ENCODE measurements at regions not wholly inside any gene's neighbourhood (a gene's known extent, or its start where the extent isn't known, plus 50 kb on each side); places are given as distances from the start of the nearest gene placed in this dataset.

GRCh38 chr4:156636381-156636780, 335.2 kb downstream of the PDGFC start:
- no peaks in the 10 kb centered on the region for H3K36me3 Mint-ChIP-seq (ENCODE audit: low read depth)
- H3K4me1 Mint-ChIP-seq: no peaks in the 10 kb centered on the region
- no peak overlapping the region for H3K4me3 Mint-ChIP-seq
- peaks cover 14% of the 10 kb centered on the region for H3K9me3 Mint-ChIP-seq
- POLR2A ChIA-PET: no interaction called here
- CTCF ChIA-PET: no interaction called here
- DNase-seq: no peak
- H3K27ac Mint-ChIP-seq: no peak overlapping the region
- H3K27me3 Mint-ChIP-seq: no peaks in the 10 kb centered on the region

GRCh38 chr4:156635051-156635450, 336.5 kb downstream of the PDGFC start:
- POLR2A ChIA-PET: no interaction called here
- Mint-ChIP-seq H3K36me3 (ENCODE audit: low read depth) (no peaks in the 10 kb centered on the region), H3K27ac (no peak overlapping the region), H3K9me3 (peaks cover 14% of the 10 kb centered on the region), H3K4me1 (no peaks in the 10 kb centered on the region), H3K27me3 (no peaks in the 10 kb centered on the region), H3K4me3 (no peak overlapping the region)
- CTCF ChIA-PET: no interaction called here
- no peak for DNase-seq

DNA sequence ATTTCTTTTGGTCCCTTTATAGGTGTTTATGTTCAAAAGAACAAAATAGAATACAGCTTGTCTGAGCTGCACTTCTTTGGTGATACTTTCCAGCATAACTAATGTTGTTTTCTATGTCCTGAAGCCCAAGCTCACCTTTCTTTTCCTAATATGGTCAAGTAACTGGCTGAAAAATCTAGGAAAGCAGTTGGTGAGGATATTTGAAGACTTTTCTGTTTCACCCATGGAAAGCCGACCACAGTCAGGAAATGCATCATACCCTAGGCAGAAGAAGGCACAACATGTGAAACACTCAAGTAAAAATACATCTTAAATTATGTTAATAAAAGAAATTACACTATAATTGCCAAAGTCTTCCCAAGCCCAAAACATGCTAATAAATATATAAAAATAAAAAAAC, 337.0 kb downstream of the PDGFC start:
- ChIA-PET POLR2A (no interaction called here), CTCF (no interaction called here)
- Mint-ChIP-seq H3K4me1 (no peaks in the 10 kb centered on the region), H3K36me3 (ENCODE audit: low read depth) (no peaks in the 10 kb centered on the region), H3K9me3 (peaks cover 14% of the 10 kb centered on the region), H3K27me3 (no peaks in the 10 kb centered on the region), H3K27ac (no peak overlapping the region), H3K4me3 (no peak overlapping the region)
- no peak for DNase-seq

DNA sequence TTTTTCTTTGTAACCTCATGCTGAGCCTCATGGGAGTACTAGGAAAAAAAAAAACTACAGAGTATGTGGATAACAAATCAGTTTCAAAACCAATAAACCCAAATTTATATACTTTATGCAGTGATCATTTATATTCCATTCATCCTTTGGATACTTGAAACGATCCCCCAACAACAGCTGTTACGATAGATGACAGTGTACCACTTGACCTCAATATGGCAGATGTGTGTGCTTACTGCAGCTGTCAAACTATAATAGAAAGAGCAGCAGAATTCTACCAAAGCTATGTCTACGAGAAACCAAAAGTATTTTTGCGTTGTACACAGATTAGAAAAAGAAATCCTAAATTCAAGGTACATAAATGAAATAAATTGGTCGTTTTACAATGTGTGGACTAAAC, 337.8 kb downstream of the PDGFC start:
- H3K36me3 Mint-ChIP-seq (ENCODE audit: low read depth): no peaks in the 10 kb centered on the region
- no peak for DNase-seq
- H3K4me3 Mint-ChIP-seq: no peak overlapping the region
- H3K27ac Mint-ChIP-seq: no peak overlapping the region
- H3K9me3 Mint-ChIP-seq: peaks cover 11% of the 10 kb centered on the region
- H3K27me3 Mint-ChIP-seq: no peaks in the 10 kb centered on the region
- ChIA-PET POLR2A (no interaction called here), CTCF (no interaction called here)
- no peaks in the 10 kb centered on the region for H3K4me1 Mint-ChIP-seq

- H3K4me1 Mint-ChIP-seq: no peaks in the 10 kb centered on the region
- H3K36me3 Mint-ChIP-seq (ENCODE audit: low read depth): no peaks in the 10 kb centered on the region
- H3K27ac Mint-ChIP-seq: no peak overlapping the region
- H3K27me3 Mint-ChIP-seq: no peaks in the 10 kb centered on the region
- H3K9me3 Mint-ChIP-seq: peaks cover 4% of the 10 kb centered on the region
- no peak overlapping the region for H3K4me3 Mint-ChIP-seq
- DNase-seq: no peak
- POLR2A ChIA-PET: no interaction called here
- CTCF ChIA-PET: no interaction called here
Measured at GRCh38 chr4:156628858-156629257, 342.7 kb downstream of the PDGFC start.

- ChIA-PET CTCF (no interaction called here), POLR2A (no interaction called here)
- Mint-ChIP-seq H3K27me3 (no peaks in the 10 kb centered on the region), H3K9me3 (peaks cover 6% of the 10 kb centered on the region), H3K4me3 (no peak overlapping the region), H3K4me1 (no peaks in the 10 kb centered on the region), H3K27ac (no peak overlapping the region), H3K36me3 (ENCODE audit: low read depth) (no peaks in the 10 kb centered on the region)
- DNase-seq: no peak
Measured at GRCh38 chr4:156623376-156623775, 348.2 kb downstream of the PDGFC start.

GRCh38 chr4:156620786-156621185, 350.8 kb downstream of the PDGFC start:
- Mint-ChIP-seq H3K9me3 (peaks cover 2% of the 10 kb centered on the region), H3K36me3 (ENCODE audit: low read depth) (no peaks in the 10 kb centered on the region), H3K4me3 (no peak overlapping the region), H3K27ac (no peak overlapping the region), H3K4me1 (no peaks in the 10 kb centered on the region), H3K27me3 (no peaks in the 10 kb centered on the region)
- POLR2A ChIA-PET: no interaction called here
- DNase-seq: no peak
- CTCF ChIA-PET: no interaction called here

DNA sequence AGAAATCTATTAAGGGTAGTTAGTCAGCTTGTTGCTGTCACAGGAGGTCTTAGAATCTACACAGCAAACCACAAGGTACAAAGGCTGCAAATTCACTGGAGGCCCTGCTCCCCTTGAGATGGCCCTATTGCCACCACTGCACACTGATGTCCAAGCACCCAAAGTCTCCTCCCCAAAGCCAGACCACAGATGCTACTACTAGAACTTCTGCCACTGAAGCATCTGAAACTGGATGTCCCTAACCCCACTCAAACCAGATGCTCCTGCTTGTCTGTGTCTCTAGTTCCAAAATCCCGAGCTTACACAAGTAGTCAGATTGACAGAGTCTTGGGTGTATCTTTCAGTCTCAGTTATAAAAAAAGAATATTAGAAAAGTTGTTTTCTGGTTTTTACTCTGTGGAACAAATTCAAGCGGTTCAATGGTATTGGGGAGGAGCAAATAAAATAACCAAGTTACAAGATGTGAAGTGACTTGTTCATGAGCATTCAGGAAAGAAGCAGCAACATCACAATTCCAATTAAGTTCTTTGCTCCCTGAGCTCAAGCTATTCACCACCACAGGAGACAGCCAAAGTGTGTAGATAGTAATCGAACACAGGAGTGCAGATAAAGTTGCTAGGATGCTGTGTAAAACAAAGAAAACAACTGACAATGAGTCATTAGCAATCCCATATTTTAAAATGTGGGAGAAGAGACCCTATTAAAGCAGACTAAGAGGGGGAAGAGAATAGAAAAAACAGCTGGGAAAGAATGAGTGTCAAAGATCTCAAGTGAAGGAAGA, 352.3 kb downstream of the PDGFC start:
- Mint-ChIP-seq H3K4me3 (no peak overlapping the region), H3K9me3 (peaks cover 2% of the 10 kb centered on the region), H3K4me1 (no peaks in the 10 kb centered on the region), H3K27ac (no peak overlapping the region), H3K27me3 (no peaks in the 10 kb centered on the region), H3K36me3 (ENCODE audit: low read depth) (no peaks in the 10 kb centered on the region)
- CTCF ChIA-PET: no interaction called here
- POLR2A ChIA-PET: no interaction called here
- DNase-seq: no peak

DNA sequence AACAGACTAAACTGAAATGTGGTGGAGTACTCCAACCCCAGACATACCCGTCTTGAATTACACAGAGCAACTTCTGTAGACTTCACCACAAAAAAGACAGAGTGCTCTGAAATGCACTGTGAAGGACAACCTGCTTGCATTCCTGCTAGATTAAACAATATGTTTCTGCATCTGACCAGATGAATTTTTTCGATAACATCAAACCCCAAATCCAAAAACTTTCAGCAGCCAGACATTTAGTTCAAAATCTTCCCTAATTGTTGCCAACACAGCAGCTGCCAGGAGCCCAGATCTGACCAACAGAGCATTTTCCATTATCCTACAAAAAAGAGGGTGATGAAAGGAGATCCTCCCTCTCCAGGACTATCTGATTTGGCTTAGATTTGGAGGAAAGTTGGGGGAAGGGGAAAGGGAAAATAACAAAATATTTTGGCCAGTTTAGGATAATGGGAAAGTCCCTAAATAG, 356.5 kb downstream of the PDGFC start:
- Mint-ChIP-seq H3K27ac (no peak overlapping the region), H3K4me1 (no peaks in the 10 kb centered on the region), H3K36me3 (ENCODE audit: low read depth) (no peaks in the 10 kb centered on the region), H3K9me3 (no peaks in the 10 kb centered on the region), H3K27me3 (no peaks in the 10 kb centered on the region), H3K4me3 (no peak overlapping the region)
- ChIA-PET POLR2A (no interaction called here), CTCF (no interaction called here)
- DNase-seq: no peak

DNA sequence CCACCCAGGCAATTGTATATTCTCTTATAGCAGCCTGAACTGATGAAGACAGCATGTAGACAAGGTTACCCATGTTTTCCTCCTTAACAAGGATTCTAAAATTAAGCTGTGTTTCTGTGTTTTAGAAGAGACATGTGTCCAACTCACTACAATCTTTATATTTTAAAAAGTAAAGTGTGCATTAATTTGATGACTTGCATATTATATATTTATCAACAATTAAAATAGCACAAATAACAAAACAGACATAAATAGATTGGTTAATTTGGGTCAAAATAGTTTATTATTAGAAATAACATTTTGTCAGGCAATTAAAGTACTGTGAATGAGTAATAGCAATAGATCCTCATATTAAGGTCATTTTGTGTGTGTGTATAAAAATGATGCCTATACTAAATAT, 357.1 kb downstream of the PDGFC start:
- H3K27ac Mint-ChIP-seq: no peak overlapping the region
- no peaks in the 10 kb centered on the region for H3K27me3 Mint-ChIP-seq
- CTCF ChIA-PET: no interaction called here
- POLR2A ChIA-PET: no interaction called here
- H3K36me3 Mint-ChIP-seq (ENCODE audit: low read depth): no peaks in the 10 kb centered on the region
- H3K4me3 Mint-ChIP-seq: no peak overlapping the region
- DNase-seq: no peak
- no peaks in the 10 kb centered on the region for H3K9me3 Mint-ChIP-seq
- H3K4me1 Mint-ChIP-seq: no peaks in the 10 kb centered on the region

DNA sequence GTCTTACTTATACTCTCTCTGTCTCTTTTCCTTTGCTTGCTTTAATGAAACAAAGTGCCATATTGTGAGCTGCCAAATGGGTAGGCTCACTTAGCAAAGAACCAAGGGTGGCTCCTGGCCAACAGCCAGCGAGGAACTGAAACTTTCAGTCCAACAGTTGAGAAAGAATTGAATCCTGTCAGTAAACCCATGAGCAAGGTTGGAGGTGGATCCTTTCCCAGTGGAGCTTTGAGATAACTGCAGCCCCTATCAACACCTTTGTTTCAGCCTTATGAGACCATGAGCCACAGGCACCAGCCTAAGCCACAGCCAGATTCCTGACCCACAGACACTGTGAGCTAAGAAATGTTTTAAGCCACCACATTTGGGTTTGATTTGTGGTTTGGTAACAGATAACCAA, 362.2 kb downstream of the PDGFC start:
- Mint-ChIP-seq H3K27ac (no peak overlapping the region), H3K9me3 (no peaks in the 10 kb centered on the region), H3K36me3 (ENCODE audit: low read depth) (no peaks in the 10 kb centered on the region), H3K4me3 (no peak overlapping the region), H3K27me3 (no peaks in the 10 kb centered on the region), H3K4me1 (no peaks in the 10 kb centered on the region)
- ChIA-PET CTCF (no interaction called here), POLR2A (no interaction called here)
- DNase-seq: no peak

DNA sequence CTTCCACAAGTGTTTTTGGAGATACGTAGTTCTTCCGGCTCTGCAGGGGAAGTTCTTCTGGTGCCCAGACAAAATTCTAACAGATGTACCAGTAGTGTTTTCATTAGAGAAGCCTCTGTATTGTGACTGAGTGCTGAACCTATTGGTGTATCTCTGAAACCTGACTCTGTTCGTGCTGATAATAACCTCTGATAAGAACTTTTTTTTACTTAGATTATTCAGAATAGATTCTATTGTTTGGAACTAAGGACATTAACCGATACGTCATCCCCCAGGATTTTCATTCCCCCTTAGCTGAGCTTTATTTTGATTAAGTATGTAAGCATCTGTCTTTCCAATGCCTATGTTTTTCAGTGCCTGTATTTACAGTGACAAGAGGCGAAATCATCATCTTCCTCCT, 362.9 kb downstream of the PDGFC start:
- ChIA-PET POLR2A (no interaction called here), CTCF (no interaction called here)
- peaks cover 3% of the 10 kb centered on the region for H3K9me3 Mint-ChIP-seq
- no peak overlapping the region for H3K4me3 Mint-ChIP-seq
- no peak for DNase-seq
- H3K36me3 Mint-ChIP-seq (ENCODE audit: low read depth): no peaks in the 10 kb centered on the region
- H3K4me1 Mint-ChIP-seq: no peaks in the 10 kb centered on the region
- H3K27ac Mint-ChIP-seq: no peak overlapping the region
- H3K27me3 Mint-ChIP-seq: no peaks in the 10 kb centered on the region

DNA sequence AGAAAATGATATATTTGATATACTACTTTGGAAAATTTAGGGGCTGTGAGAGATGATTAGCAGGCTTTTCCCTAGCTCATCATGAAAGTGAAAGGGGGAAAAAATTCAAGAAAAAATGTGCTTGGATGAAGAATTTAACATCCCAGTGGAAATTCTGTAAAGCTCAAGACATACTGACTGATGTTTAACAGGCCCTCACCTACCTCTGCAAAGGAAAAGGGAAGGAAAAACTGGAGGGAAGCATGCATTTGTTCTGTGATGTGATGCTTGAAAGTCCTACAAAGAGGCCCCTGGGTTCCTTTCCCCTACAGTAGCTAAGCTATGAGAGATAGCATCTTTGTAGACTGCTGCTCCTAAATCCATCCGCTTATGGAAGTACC, 364.1 kb downstream of the PDGFC start:
- Mint-ChIP-seq H3K4me3 (no peak overlapping the region), H3K4me1 (no peaks in the 10 kb centered on the region), H3K9me3 (peaks cover 3% of the 10 kb centered on the region), H3K27me3 (no peaks in the 10 kb centered on the region), H3K27ac (no peak overlapping the region), H3K36me3 (ENCODE audit: low read depth) (no peaks in the 10 kb centered on the region)
- no peak for DNase-seq
- CTCF ChIA-PET: no interaction called here
- POLR2A ChIA-PET: no interaction called here

DNA sequence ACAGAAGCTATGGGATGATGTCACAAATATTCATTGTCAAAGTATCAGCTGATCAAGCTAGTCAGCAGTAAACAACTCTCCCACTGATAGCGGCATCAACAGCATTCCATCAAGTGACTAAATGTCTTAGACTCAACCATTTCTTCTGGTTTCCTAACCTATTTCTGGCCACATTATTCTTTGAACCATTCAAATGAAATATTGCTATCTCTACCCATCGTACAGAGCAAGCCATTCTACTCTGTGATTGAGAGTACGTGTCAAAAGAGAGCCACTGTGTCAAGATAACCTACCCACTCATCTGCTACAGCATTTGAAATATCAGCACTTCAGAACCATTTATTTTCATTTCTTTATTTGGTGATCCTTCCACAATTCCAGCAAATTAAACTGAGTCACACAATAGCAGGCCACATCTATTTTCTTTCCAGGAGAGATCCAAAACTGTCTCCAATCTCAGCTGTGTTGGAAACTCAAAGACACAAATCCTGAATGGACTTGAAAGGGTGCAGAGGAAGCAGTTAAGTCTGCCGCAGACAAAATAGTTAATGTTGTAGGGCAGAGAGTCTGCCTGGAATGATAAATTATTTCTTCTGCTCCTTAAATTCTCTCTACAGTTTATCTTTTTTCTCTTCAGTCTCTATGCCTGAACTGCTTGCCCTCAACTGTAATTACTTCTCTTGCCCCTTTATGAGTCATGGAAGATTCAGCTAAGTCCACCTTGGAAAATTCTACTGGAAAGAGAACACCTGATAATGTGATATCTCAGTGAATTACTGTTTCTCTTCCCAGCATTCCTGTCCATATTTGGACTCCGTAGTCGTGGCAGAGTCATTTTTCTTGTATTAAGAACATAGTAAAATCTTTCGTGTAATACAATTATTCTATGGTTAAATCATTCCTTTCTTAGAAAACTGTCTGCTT, 364.8 kb downstream of the PDGFC start:
- H3K36me3 Mint-ChIP-seq (ENCODE audit: low read depth): no peaks in the 10 kb centered on the region
- H3K27me3 Mint-ChIP-seq: no peaks in the 10 kb centered on the region
- POLR2A ChIA-PET: no interaction called here
- no peak overlapping the region for H3K4me3 Mint-ChIP-seq
- no peaks in the 10 kb centered on the region for H3K4me1 Mint-ChIP-seq
- CTCF ChIA-PET: no interaction called here
- peaks cover 3% of the 10 kb centered on the region for H3K9me3 Mint-ChIP-seq
- H3K27ac Mint-ChIP-seq: no peak overlapping the region
- DNase-seq: no peak

All from activated CD4-positive, alpha-beta memory T cell treated with anti-CD3 and anti-CD28 coated beads, Interleukin-2, amount 10 ng/mL, durations not matched to agents 7 days and 5 days (primary cell).